22Rv1 (cell line): ENCODE measurements at regions not wholly inside any gene's neighbourhood (a gene's known extent, or its start where the extent isn't known, plus 50 kb on each side); places are given as distances from the start of the nearest gene placed in this dataset.
"Not testable (repeated sequence)": the region's sequence is repeated elsewhere in the genome, so short reads cannot be mapped to it uniquely, and the experiment has no call there.

Experiments used
- H3K27ac ChIP-seq: fragments of 450-650 bp; 2 replicates; pipeline ENCODE4 v1.5.1; 2017
- ZFX ChIP-seq: fragments of 450-650 bp; IDR thresholded peaks from 2 replicates; pipeline ENCODE4 v1.6.1; 2017; ENCODE audit warnings: antibody characterized with exemption, borderline replicate concordance
- TF ChIP-seq, protein P1 (sequence below): fragments of 450-650 bp; IDR thresholded peaks from 2 replicates; pipeline ENCODE4 v1.5.1; 2017; ENCODE audit warnings: mild to moderate bottlenecking

DNA sequence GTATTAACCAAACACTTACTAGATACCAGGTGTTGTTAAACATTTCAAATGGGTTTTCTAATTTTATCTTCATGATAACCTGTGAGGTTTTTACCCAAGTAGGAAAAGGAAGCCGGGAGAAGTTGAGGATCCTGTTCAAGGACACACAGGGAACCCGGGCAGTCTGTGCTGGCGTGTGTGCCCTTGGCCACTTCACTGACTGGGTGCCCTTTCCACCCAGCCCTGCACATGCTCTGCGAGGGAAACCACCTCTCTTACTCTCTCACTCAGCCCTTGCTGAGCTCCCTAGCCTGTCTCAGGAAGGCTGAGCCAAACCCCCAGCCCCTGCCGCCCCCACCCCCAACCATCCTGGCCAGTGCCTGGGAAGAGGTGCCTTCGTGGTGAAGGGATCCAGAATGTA is 51.8 kb downstream of the TEX44 start:
- no peak overlapping the region for H3K27ac ChIP-seq

DNA sequence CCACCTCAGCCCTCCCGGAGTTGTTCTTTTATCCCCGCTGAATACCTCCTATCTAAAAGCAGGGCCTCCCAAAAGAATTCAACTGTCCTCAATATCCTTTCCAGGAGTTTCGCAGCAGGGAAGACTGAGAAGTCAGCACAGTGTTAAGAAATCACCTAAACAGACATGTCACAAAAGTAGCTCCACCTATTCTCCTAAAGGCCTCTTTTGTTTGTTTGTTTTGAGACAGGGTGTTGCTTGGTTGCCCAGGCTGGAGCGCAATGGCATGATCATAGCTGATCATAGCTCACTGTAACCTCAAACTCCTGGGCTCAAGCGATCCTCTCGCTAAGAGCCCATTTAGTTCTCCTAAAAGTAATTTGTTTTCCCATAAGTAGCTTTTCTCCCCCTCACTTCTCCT is 53.8 kb downstream of the TEX44 start:
- H3K27ac ChIP-seq: peak overlapping the region; percentile 5; the same call in 1 of the 2 replicates
- TF ChIP-seq ZFX: no peak
- TF ChIP-seq, protein P1, sequence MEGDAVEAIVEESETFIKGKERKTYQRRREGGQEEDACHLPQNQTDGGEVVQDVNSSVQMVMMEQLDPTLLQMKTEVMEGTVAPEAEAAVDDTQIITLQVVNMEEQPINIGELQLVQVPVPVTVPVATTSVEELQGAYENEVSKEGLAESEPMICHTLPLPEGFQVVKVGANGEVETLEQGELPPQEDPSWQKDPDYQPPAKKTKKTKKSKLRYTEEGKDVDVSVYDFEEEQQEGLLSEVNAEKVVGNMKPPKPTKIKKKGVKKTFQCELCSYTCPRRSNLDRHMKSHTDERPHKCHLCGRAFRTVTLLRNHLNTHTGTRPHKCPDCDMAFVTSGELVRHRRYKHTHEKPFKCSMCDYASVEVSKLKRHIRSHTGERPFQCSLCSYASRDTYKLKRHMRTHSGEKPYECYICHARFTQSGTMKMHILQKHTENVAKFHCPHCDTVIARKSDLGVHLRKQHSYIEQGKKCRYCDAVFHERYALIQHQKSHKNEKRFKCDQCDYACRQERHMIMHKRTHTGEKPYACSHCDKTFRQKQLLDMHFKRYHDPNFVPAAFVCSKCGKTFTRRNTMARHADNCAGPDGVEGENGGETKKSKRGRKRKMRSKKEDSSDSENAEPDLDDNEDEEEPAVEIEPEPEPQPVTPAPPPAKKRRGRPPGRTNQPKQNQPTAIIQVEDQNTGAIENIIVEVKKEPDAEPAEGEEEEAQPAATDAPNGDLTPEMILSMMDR: no peak

More for the DNA sequence above, 51.8 kb downstream of the TEX44 start:
- no peak for TF ChIP-seq ZFX
- TF ChIP-seq, protein P1: no peak

DNA sequence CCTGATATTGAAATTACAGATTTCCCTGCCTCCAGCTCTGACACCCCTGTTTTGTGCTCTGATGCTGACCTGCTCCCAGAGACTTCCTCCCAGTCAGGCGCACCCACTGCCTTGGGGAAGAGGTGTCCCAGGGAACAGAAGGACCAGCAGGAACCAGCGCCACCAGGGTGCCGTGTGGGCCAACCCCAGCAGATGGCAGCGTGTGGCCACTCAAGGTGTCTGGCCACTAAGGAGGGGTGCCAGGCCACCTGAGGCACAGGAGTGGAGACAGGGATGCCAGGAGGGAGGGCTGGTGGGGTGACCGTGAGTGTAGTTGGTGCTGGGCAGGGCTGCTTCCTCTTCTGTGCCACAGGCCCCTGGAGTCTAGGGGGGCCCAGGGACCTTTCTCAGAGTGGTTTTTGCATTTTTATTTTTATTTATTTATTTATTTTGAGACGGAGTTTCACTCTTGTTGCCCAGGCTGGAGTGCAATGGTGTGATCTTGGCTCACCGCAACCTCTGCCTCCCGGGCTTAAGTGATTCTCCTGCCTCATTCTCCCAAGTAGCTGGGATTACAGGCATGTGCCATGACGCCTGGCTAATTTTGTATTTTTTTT is 56.0 kb downstream of the TEX44 start:
- H3K27ac ChIP-seq: no peak overlapping the region
- no peak for TF ChIP-seq ZFX
- TF ChIP-seq, protein P1: peak; percentile 85

DNA sequence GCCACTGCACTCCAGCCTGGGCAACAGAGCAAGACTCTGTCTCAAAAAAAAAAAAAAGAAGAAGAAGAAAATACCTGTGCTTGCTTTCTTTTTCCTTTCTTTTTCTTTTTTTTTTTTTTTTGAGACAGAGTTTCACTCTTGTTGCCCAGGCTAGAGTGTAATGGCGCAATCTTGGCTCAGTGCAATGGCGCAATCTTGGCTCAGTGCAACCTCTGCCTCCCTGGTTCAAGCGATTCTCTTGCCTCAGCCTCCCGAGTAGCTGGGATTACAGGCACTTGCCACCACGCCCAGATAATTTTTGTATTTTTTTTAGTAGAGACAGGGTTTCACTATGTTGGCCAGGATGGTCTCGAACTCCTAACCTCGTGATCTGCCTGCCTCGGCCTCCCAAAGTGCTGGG is 56.8 kb upstream of the PTMA start:
- H3K27ac ChIP-seq: not testable (repeated sequence)

DNA sequence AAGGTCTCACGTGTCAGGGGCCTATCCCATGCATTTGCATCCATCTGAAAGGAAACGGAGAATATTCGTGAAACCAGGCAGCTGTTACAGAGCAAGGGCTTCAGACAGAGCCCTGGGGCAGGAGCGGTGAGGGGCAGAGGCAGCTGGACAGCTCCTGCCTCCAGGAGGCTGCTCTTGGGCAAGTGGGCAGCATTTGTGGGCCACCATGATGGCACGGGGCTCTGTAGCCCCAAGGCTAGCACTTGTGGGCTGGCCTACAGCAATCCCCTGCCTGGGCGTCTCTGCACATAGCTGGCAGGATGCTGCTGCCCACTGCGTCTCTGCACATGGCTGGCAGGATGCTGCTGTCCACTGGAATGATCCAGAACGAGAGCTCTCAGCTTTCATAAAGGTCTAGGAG is 52.8 kb upstream of the PTMA start:
- H3K27ac ChIP-seq: no peak overlapping the region
- TF ChIP-seq, protein P1: no peak
- TF ChIP-seq ZFX: no peak

DNA sequence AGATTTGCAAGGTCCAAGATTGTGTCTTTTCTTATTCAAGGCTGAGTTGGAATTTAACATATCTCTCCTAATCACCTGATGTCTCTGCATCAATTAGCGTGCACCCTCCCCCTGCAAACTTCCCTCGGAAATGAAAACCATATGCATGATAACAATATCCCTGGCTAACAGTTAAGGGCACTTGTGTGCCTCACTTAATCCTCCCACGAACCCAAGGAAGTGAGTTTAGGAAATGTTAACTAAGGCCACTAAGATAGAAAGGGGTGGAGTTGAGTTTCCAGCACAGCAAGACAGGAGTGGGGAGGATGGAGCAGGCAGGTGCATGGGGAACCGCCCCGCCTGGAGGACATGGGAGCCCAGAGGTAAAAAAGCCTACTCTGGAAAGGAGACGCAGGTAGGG is 52.4 kb upstream of the PTMA start:
- no peak overlapping the region for H3K27ac ChIP-seq
- no peak for TF ChIP-seq ZFX
- TF ChIP-seq, protein P1: no peak
